GM12873 (cell line): ENCODE measurements at regions not wholly inside any gene's neighbourhood (a gene's known extent, or its start where the extent isn't known, plus 50 kb on each side); places are given as distances from the start of the nearest gene placed in this dataset.

Source experiments
- CTCF ChIP-seq: IDR thresholded peaks from 2 replicates; pipeline ENCODE4 v1.5.1; 2012; ENCODE audit warnings: low read depth, mild to moderate bottlenecking, moderate library complexity, low read length, control low read depth; ENCODE audit not compliant: insufficient read depth; ENCODE audit errors: missing control alignments

GRCh38 chr4:29082684-29083083 is 1637.5 kb upstream of the PCDH7 start:
- no peak for TF ChIP-seq CTCF

DNA sequence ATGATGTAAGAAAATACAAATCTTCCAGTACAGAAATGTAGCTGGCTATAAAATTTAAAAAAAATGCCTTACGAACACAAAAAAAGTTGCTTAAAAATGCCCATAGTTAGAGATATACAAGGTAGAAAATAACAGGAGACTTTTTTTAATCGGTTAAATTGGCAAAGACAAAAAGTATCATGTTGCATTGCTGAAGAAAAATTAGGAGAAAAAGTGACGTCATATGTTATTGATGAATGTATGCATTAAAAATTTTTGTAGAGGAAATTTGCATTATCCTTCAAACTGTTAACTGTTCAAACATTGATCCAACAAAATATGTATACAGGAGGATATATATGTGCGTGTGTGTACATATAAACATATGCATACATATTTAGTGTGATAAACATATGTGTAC is 1634.4 kb upstream of the PCDH7 start:
- no peak for TF ChIP-seq CTCF

DNA sequence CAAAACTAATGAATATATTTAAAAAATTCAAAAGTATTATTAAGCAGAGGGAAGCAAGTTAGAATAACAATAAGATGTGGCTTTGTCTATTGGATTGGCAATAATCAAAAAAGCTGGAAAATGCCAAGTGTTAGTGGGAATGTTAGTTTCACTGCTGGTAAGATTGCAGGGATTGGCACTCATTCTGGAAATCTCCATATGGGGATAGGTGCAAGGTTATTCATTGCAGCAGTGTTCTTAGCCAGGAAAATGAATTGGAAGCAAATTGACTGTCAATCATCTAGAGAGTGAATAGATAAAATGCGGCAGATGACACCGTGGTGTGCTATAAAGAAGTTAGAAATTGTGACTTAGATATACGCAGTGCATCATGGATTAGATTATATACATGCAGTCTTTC is 1615.5 kb upstream of the PCDH7 start:
- TF ChIP-seq CTCF, result no peak

- no peak for TF ChIP-seq CTCF
Observed at GRCh38 chr4:29113960-29114359, 1606.2 kb upstream of the PCDH7 start.

- no peak for TF ChIP-seq CTCF
Observed at GRCh38 chr4:29121586-29121985, 1598.6 kb upstream of the PCDH7 start.

- no peak for TF ChIP-seq CTCF
Observed at GRCh38 chr4:29128810-29129209, 1591.4 kb upstream of the PCDH7 start.

GRCh38 chr4:29131304-29131703 is 1588.9 kb upstream of the PCDH7 start:
- no peak for TF ChIP-seq CTCF
